ENCODE measurements at regions not wholly inside any gene's neighbourhood (a gene's known extent, or its start where the extent isn't known, plus 50 kb on each side); places are given as distances from the start of the nearest gene placed in this dataset.
"Not testable (repeated sequence)": the region's sequence is repeated elsewhere in the genome, so short reads cannot be mapped to it uniquely, and the experiment has no call there.

GRCh38 chr6:19329078-19329477 is 508.1 kb upstream of the ID4 start:
- no peak for DNase-seq (ENCODE audit: low spot score)

- no peak for DNase-seq (ENCODE audit: low spot score)
Observed at GRCh38 chr6:19331089-19331488, 506.1 kb upstream of the ID4 start.

- no peak for DNase-seq (ENCODE audit: low spot score)
Observed at GRCh38 chr6:19332806-19333460, 504.2 kb upstream of the ID4 start.

- DNase-seq (ENCODE audit: low spot score): no peak
Observed at GRCh38 chr6:19333936-19334335, 503.2 kb upstream of the ID4 start.

GRCh38 chr6:19336579-19336978 is 500.6 kb upstream of the ID4 start:
- no peak for DNase-seq (ENCODE audit: low spot score)

GRCh38 chr6:19337101-19337500 is 500.1 kb upstream of the ID4 start:
- DNase-seq (ENCODE audit: low spot score): no peak

- no peak for DNase-seq (ENCODE audit: low spot score)
Observed at GRCh38 chr6:19342616-19343015, 494.6 kb upstream of the ID4 start.

- DNase-seq (ENCODE audit: low spot score): no peak
Observed at GRCh38 chr6:19349429-19349828, 487.7 kb upstream of the ID4 start.

GRCh38 chr6:19354181-19354580 is 483.0 kb upstream of the ID4 start:
- DNase-seq (ENCODE audit: low spot score): no peak

- DNase-seq (ENCODE audit: low spot score): no peak
Observed at GRCh38 chr6:19356692-19357091, 480.5 kb upstream of the ID4 start.

- no peak for DNase-seq (ENCODE audit: low spot score)
Observed at GRCh38 chr6:19362396-19362795, 474.8 kb upstream of the ID4 start.

- no peak for DNase-seq (ENCODE audit: low spot score)
Observed at GRCh38 chr6:19368511-19368910, 468.7 kb upstream of the ID4 start.

- no peak for DNase-seq (ENCODE audit: low spot score)
Observed at GRCh38 chr6:19369785-19370184, 467.4 kb upstream of the ID4 start.

GRCh38 chr6:19370831-19371230 is 466.3 kb upstream of the ID4 start:
- DNase-seq (ENCODE audit: low spot score): no peak

- DNase-seq (ENCODE audit: low spot score): no peak
Observed at GRCh38 chr6:19375613-19376012, 461.6 kb upstream of the ID4 start.

- DNase-seq (ENCODE audit: low spot score): no peak
Observed at GRCh38 chr6:19377722-19378121, 459.4 kb upstream of the ID4 start.

GRCh38 chr6:19380293-19380692 is 456.9 kb upstream of the ID4 start:
- DNase-seq (ENCODE audit: low spot score): no peak

- DNase-seq (ENCODE audit: low spot score): no peak
Observed at GRCh38 chr6:19382676-19383075, 454.5 kb upstream of the ID4 start.

GRCh38 chr6:19391926-19392325 is 445.2 kb upstream of the ID4 start:
- DNase-seq (ENCODE audit: low spot score): no peak

GRCh38 chr6:19394051-19394450 is 443.1 kb upstream of the ID4 start:
- no peak for DNase-seq (ENCODE audit: low spot score)

- no peak for DNase-seq (ENCODE audit: low spot score)
Observed at GRCh38 chr6:19394687-19395086, 442.5 kb upstream of the ID4 start.

GRCh38 chr6:19395316-19395715 is 441.9 kb upstream of the ID4 start:
- no peak for DNase-seq (ENCODE audit: low spot score)

GRCh38 chr6:19399406-19399805 is 437.8 kb upstream of the ID4 start:
- no peak for DNase-seq (ENCODE audit: low spot score)

- not testable (repeated sequence) for DNase-seq (ENCODE audit: low spot score)
Observed at GRCh38 chr6:19404884-19405283, 432.3 kb upstream of the ID4 start.

- DNase-seq (ENCODE audit: low spot score): no peak
Observed at GRCh38 chr6:19408331-19408730, 428.8 kb upstream of the ID4 start.

Measured in HuH-7 (cell line).